AG04450 (cell line): ENCODE measurements at regions not wholly inside any gene's neighbourhood (a gene's known extent, or its start where the extent isn't known, plus 50 kb on each side); places are given as distances from the start of the nearest gene placed in this dataset.
A peak's percentile ranks its signal among the peaks of the same experiment; 100 is the strongest.

Experiments
- CTCF ChIA-PET: fragments of 300-600, 350-600 bp; formaldehyde crosslinking; extraction: SDS; loops from one replicate; lab custom pipeline; 2022; ENCODE audit warnings: antibody characterized with exemption, inconsistent platforms; lab: Charles Lee
- POLR2A ChIA-PET: fragments of 350-600 bp; formaldehyde crosslinking; extraction: SDS; loops from one replicate; lab custom pipeline; 2021; ENCODE audit warnings: antibody characterized with exemption, inconsistent platforms; lab: Yijun Ruan, JAX
- DNase-seq: peaks from one replicate; pipeline ENCODE4 v3.0.0-alpha.2; 2011; ENCODE audit warnings: low read depth, low spot score
- H3K27ac ChIP-seq: one replicate; pipeline ENCODE4 v1.5.1; 2012; ENCODE audit warnings: low read depth, low read length, control low read depth
- H3K27me3 ChIP-seq: one replicate; pipeline ENCODE4 v1.6.0; 2012; ENCODE audit warnings: low read length; ENCODE audit not compliant: control insufficient read depth, insufficient read depth
- H3K4me3 ChIP-seq: 2 replicates; pipeline ENCODE4 v1.5.1; 2011; ENCODE audit warnings: mild to moderate bottlenecking, low read depth, low read length, control low read depth
- H3K9me3 ChIP-seq: 2 replicates; pipeline ENCODE4 v1.5.1; 2012; ENCODE audit warnings: low read length; ENCODE audit not compliant: control insufficient read depth, insufficient read depth
- CTCF ChIP-seq: IDR thresholded peaks from 2 replicates; pipeline ENCODE4 v1.5.1; 2011; ENCODE audit warnings: low read depth, low read length, control low read depth, inconsistent platforms

- no peak overlapping the region for H3K4me3 ChIP-seq
- DNase-seq, result no peak
- ChIA-PET POLR2A (no interaction called here), CTCF (interaction anchor here (1.3 kb wide), 1 partner anchor 307 kb away, joined by 3 read pairs; no protein-coding TSS in a partner anchor)
- H3K9me3 ChIP-seq, result no peaks in the 10 kb centered on the region
- TF ChIP-seq CTCF, result no peak
- no peaks in the 10 kb centered on the region for H3K27me3 ChIP-seq
- no peak overlapping the region for H3K27ac ChIP-seq
Observed at GRCh38 chr5:98461485-98461884, 312.0 kb upstream of the RGMB start.

GRCh38 chr5:98463222-98463621 is 310.2 kb upstream of the RGMB start:
- Histone ChIP-seq H3K9me3 (no peaks in the 10 kb centered on the region), H3K4me3 (no peak overlapping the region), H3K27ac (no peak overlapping the region), H3K27me3 (no peaks in the 10 kb centered on the region)
- ChIA-PET POLR2A (no interaction called here), CTCF (no interaction called here)
- DNase-seq, result no peak
- no peak for TF ChIP-seq CTCF

GRCh38 chr5:98463676-98464075 is 309.8 kb upstream of the RGMB start:
- no peak for DNase-seq
- TF ChIP-seq CTCF, result no peak
- Histone ChIP-seq H3K4me3 (no peak overlapping the region), H3K27ac (no peak overlapping the region), H3K9me3 (no peaks in the 10 kb centered on the region), H3K27me3 (no peaks in the 10 kb centered on the region)
- ChIA-PET POLR2A (no interaction called here), CTCF (no interaction called here)

GRCh38 chr5:98464737-98465330 is 308.6 kb upstream of the RGMB start:
- no peak for TF ChIP-seq CTCF
- DNase-seq, result no peak
- no peaks in the 10 kb centered on the region for H3K9me3 ChIP-seq
- POLR2A ChIA-PET, result no interaction called here
- H3K4me3 ChIP-seq, result no peak overlapping the region
- CTCF ChIA-PET, result no interaction called here
- no peaks in the 10 kb centered on the region for H3K27me3 ChIP-seq
- no peak overlapping the region for H3K27ac ChIP-seq

GRCh38 chr5:98468188-98468869 is 305.1 kb upstream of the RGMB start:
- no peak for TF ChIP-seq CTCF
- POLR2A ChIA-PET, result interaction anchor here (0.5 to 1.0 kb wide), 3 partner anchors 159 to 372 kb away, joined by 3 to 5 read pairs (median 5); no protein-coding TSS in a partner anchor
- Histone ChIP-seq H3K27ac (no peak overlapping the region), H3K4me3 (no peak overlapping the region), H3K9me3 (no peaks in the 10 kb centered on the region), H3K27me3 (no peaks in the 10 kb centered on the region)
- DNase-seq, result peak; percentile 72
- CTCF ChIA-PET, result interaction anchor here (0.8 to 1.1 kb wide), 2 partner anchors 37 to 301 kb away, joined by 3 to 6 read pairs; no protein-coding TSS in a partner anchor
